HEK293 (cell line): ENCODE measurements at regions not wholly inside any gene's neighbourhood (a gene's known extent, or its start where the extent isn't known, plus 50 kb on each side); places are given as distances from the start of the nearest gene placed in this dataset.

Experiments
- CTCF ChIA-PET: fragments of 350-600 bp; formaldehyde crosslinking; extraction: SDS; loops from one replicate; lab custom pipeline; 2021; ENCODE audit warnings: antibody characterized with exemption; lab: Yijun Ruan, JAX
- POLR2A ChIA-PET: fragments of 300-600 bp; formaldehyde crosslinking; extraction: SDS; loops from one replicate; lab custom pipeline; 2020; ENCODE audit warnings: antibody characterized with exemption, inconsistent platforms; lab: Yijun Ruan, JAX
- H3K27ac ChIP-seq: fragments of 200-500 bp; sonication (Bioruptor generic); 2 replicates; pipeline ENCODE4 v1.5.1; 2014; ENCODE audit warnings: low read depth, low read length, control low read depth, inconsistent platforms; ENCODE audit errors: extremely low read depth
- H3K36me3 ChIP-seq, 2 experiments: fragments of 200-500 bp in 1 of 2; sonication (Bioruptor generic) in 1 of 2; 1 replicate in 1 of 2; 2 replicates in 1 of 2; pipeline ENCODE4 v1.5.1; 2014 to 2017; ENCODE audit warnings: inconsistent platforms in 2 of 2, low read length in 2 of 2; ENCODE audit not compliant: control insufficient read depth in 2 of 2, insufficient read depth in 1 of 2
- H3K4me1 ChIP-seq: fragments of 200-500 bp; sonication (Bioruptor generic); 2 replicates; pipeline ENCODE4 v1.5.1; 2014; ENCODE audit warnings: mild to moderate bottlenecking, low read length, inconsistent platforms; ENCODE audit not compliant: control insufficient read depth, insufficient read depth
- H3K4me3 ChIP-seq: 2 replicates; pipeline ENCODE4 v1.5.1; 2011; ENCODE audit warnings: low read depth, mild to moderate bottlenecking, control low read depth, low read length, moderate library complexity
- H3K9me3 ChIP-seq: fragments of 200-500 bp; sonication (Bioruptor generic); 2 replicates; pipeline ENCODE4 v1.5.1; 2014; ENCODE audit warnings: low read depth, low read length, inconsistent platforms; ENCODE audit not compliant: control insufficient read depth, insufficient read depth
- CTCF ChIP-seq: fragments of 450-650 bp; formaldehyde crosslinking; IDR thresholded peaks from 2 replicates; pipeline ENCODE4 v1.5.1; 2016; ENCODE audit warnings: missing biosample characterization, missing genetic modification characterization
- GLI2 ChIP-seq: fragments of 450-650 bp; formaldehyde crosslinking; IDR thresholded peaks from 2 replicates; pipeline ENCODE4; 2017; ENCODE audit warnings: missing biosample characterization, missing genetic modification characterization, low read depth, borderline replicate concordance
- GLI4 ChIP-seq: fragments of 450-650 bp; formaldehyde crosslinking; IDR thresholded peaks from 2 replicates; pipeline ENCODE4 v1.5.1; 2016; ENCODE audit warnings: missing biosample characterization, missing genetic modification characterization
- HOXC10 ChIP-seq: sonication (generic); formaldehyde crosslinking; IDR thresholded peaks from 2 replicates; pipeline ENCODE4 v1.8.1; 2023; ENCODE audit warnings: mild to moderate bottlenecking, missing genetic modification reagents
- IKZF3 ChIP-seq: fragments of 450-650 bp; IDR thresholded peaks from 2 replicates; pipeline ENCODE4 v1.5.0; 2018; ENCODE audit warnings: missing biosample characterization, mild to moderate bottlenecking, missing genetic modification characterization, moderate library complexity
- KLF1 ChIP-seq: fragments of 450-650 bp; formaldehyde crosslinking; IDR thresholded peaks from 2 replicates; pipeline ENCODE4 v1.5.1; 2016; ENCODE audit warnings: missing biosample characterization, missing genetic modification characterization
- KLF17 ChIP-seq: fragments of 450-650 bp; formaldehyde crosslinking; IDR thresholded peaks from 2 replicates; pipeline ENCODE4 v1.5.1; 2016; ENCODE audit warnings: missing biosample characterization, missing genetic modification characterization
- OSR2 ChIP-seq: fragments of 450-650 bp; formaldehyde crosslinking; IDR thresholded peaks from 2 replicates; pipeline ENCODE4 v1.5.1; 2016; ENCODE audit warnings: missing biosample characterization, missing genetic modification characterization
- PRDM1 ChIP-seq: fragments of 450-650 bp; formaldehyde crosslinking; IDR thresholded peaks from 2 replicates; pipeline ENCODE4; 2016; ENCODE audit warnings: missing biosample characterization, missing genetic modification characterization
- SP2 ChIP-seq: fragments of 450-650 bp; formaldehyde crosslinking; IDR thresholded peaks from 2 replicates; pipeline ENCODE4 v1.5.1; 2016; ENCODE audit warnings: missing biosample characterization, missing genetic modification characterization
- ZBTB1 ChIP-seq: fragments of 450-650 bp; formaldehyde crosslinking; IDR thresholded peaks from 2 replicates; pipeline ENCODE4 v1.5.1; 2016; ENCODE audit warnings: missing biosample characterization, missing genetic modification characterization
- ZBTB49 ChIP-seq: fragments of 450-650 bp; formaldehyde crosslinking; IDR thresholded peaks from 2 replicates; pipeline ENCODE4 v1.5.1; 2016; ENCODE audit warnings: missing biosample characterization, missing genetic modification characterization, low read depth
- ZNF155 ChIP-seq: fragments of 450-650 bp; formaldehyde crosslinking; IDR thresholded peaks from 2 replicates; pipeline ENCODE4 v1.5.1; 2016; ENCODE audit warnings: missing biosample characterization, missing genetic modification characterization
- ZNF169 ChIP-seq: fragments of 450-650 bp; formaldehyde crosslinking; IDR thresholded peaks from 2 replicates; pipeline ENCODE4 v1.5.1; 2016; ENCODE audit warnings: missing biosample characterization, missing genetic modification characterization
- ZNF202 ChIP-seq: fragments of 450-650 bp; formaldehyde crosslinking; IDR thresholded peaks from 2 replicates; pipeline ENCODE4 v1.5.1; 2016; ENCODE audit warnings: missing biosample characterization, missing genetic modification characterization, borderline replicate concordance
- ZNF23 ChIP-seq: fragments of 450-650 bp; formaldehyde crosslinking; IDR thresholded peaks from 2 replicates; pipeline ENCODE4 v1.5.1; 2016; ENCODE audit warnings: missing biosample characterization, missing genetic modification characterization, borderline replicate concordance
- ZNF311 ChIP-seq: fragments of 450-650 bp; formaldehyde crosslinking; IDR thresholded peaks from 2 replicates; pipeline ENCODE4 v1.5.1; 2017; ENCODE audit warnings: missing biosample characterization, missing genetic modification characterization, borderline replicate concordance
- ZNF394 ChIP-seq: fragments of 450-650 bp; formaldehyde crosslinking; IDR thresholded peaks from 2 replicates; pipeline ENCODE4 v1.5.1; 2016; ENCODE audit warnings: missing biosample characterization, missing genetic modification characterization, mild to moderate bottlenecking, moderate library complexity, borderline replicate concordance
- ZNF473 ChIP-seq: fragments of 450-650 bp; formaldehyde crosslinking; IDR thresholded peaks from 2 replicates; pipeline ENCODE4 v1.5.1; 2017; ENCODE audit warnings: missing biosample characterization, missing genetic modification characterization
- ZNF530 ChIP-seq: fragments of 450-650 bp; formaldehyde crosslinking; IDR thresholded peaks from 2 replicates; pipeline ENCODE4 v1.5.1; 2016; ENCODE audit warnings: low read depth, missing biosample characterization, missing genetic modification characterization
- ZNF558 ChIP-seq: fragments of 450-650 bp; formaldehyde crosslinking; IDR thresholded peaks from 2 replicates; pipeline ENCODE4 v1.5.1; 2016; ENCODE audit warnings: missing biosample characterization, missing genetic modification characterization
- ZNF626 ChIP-seq: fragments of 450-650 bp; sonication (Bioruptor Pico); formaldehyde crosslinking; IDR thresholded peaks from 2 replicates; pipeline ENCODE4 v1.5.1; 2018; ENCODE audit warnings: missing biosample characterization, missing genetic modification characterization, inconsistent platforms
- ZNF629 ChIP-seq: fragments of 450-650 bp; formaldehyde crosslinking; IDR thresholded peaks from 2 replicates; pipeline ENCODE4 v1.5.1; 2017; ENCODE audit warnings: missing biosample characterization, missing genetic modification characterization

GRCh38 chr5:56429110-56429561 is 196.0 kb upstream of the ANKRD55 start:
- TF ChIP-seq GLI2 (tag by site-specific recombination) (no peak), ZNF155 (tag by site-specific recombination) (no peak)
- POLR2A ChIA-PET, result no interaction called here
- H3K9me3 ChIP-seq, result no peaks in the 10 kb centered on the region
- no peak overlapping the region for H3K4me3 ChIP-seq
- CTCF ChIA-PET, result interaction anchor here (1.1 kb wide), 1 partner anchor 165 kb away, joined by 4 read pairs; no protein-coding TSS in a partner anchor
- H3K4me1 ChIP-seq, result no peaks in the 10 kb centered on the region
- H3K36me3 ChIP-seq, result no peaks in the 10 kb centered on the region
- H3K27ac ChIP-seq, result no peak overlapping the region

- Histone ChIP-seq H3K9me3 (no peaks in the 10 kb centered on the region), H3K4me3 (no peak overlapping the region), H3K4me1 (no peaks in the 10 kb centered on the region), H3K27ac (no peak overlapping the region), H3K36me3 (no peaks in the 10 kb centered on the region)
- TF ChIP-seq OSR2 (tag by site-specific recombination), result no peak
- no peak for TF ChIP-seq ZNF169 (tag by site-specific recombination)
- TF ChIP-seq ZNF530 (tag by site-specific recombination), result no peak
- no peak for TF ChIP-seq HOXC10 (CRISPR knock-in tag)
- TF ChIP-seq PRDM1 (tag by site-specific recombination), result no peak
- TF ChIP-seq ZNF473 (tag by site-specific recombination), result no peak
- no peak for TF ChIP-seq ZNF558 (tag by site-specific recombination)
- no peak for TF ChIP-seq ZNF626
- TF ChIP-seq ZBTB1 (tag by site-specific recombination), result no peak
- no peak for TF ChIP-seq ZNF629 (tag by site-specific recombination)
- TF ChIP-seq ZBTB49 (tag by site-specific recombination), result no peak
- no peak for TF ChIP-seq ZNF394 (tag by site-specific recombination)
- TF ChIP-seq SP2, result no peak
- no peak for TF ChIP-seq ZNF23
- CTCF ChIA-PET, result interaction anchor here (0.6 kb wide), 1 partner anchor 474 kb away, joined by 3 read pairs; no protein-coding TSS in a partner anchor
- POLR2A ChIA-PET, result no interaction called here
These were observed 193.6 kb upstream of the ANKRD55 start for GRCh38 chr5:56426693-56427092.

GRCh38 chr5:56422076-56422762 is 189.1 kb upstream of the ANKRD55 start:
- POLR2A ChIA-PET, result no interaction called here
- CTCF ChIA-PET, result no interaction called here
- no peak overlapping the region for H3K4me3 ChIP-seq
- no peaks in the 10 kb centered on the region for H3K36me3 ChIP-seq
- no peaks in the 10 kb centered on the region for H3K4me1 ChIP-seq
- no peaks in the 10 kb centered on the region; the same call in 1 of the 2 replicates for H3K9me3 ChIP-seq
- H3K27ac ChIP-seq, result no peak overlapping the region
- TF ChIP-seq ZNF202 (no peak), CTCF (tag by site-specific recombination) (no peak), GLI4 (tag by site-specific recombination) (no peak), ZNF311 (no peak), KLF17 (tag by site-specific recombination) (no peak), IKZF3 (tag by site-specific recombination) (no peak), KLF1 (no peak)
